ENCODE measurements at regions not wholly inside any gene's neighbourhood (a gene's known extent, or its start where the extent isn't known, plus 50 kb on each side); places are given as distances from the start of the nearest gene placed in this dataset.

- no peak overlapping the region for H3K4me3 ChIP-seq (ENCODE audit: low read depth, low read length)
- no peak overlapping the region for H3K9ac ChIP-seq (ENCODE audit: low read depth, low read length)
- H3K9me3 ChIP-seq (ENCODE audit: control insufficient read depth, insufficient read depth, low read length): no peaks in the 10 kb centered on the region
- no peaks in the 10 kb centered on the region for H3K27me3 ChIP-seq (ENCODE audit: control insufficient read depth, insufficient read depth, low read length)
- no peaks in the 10 kb centered on the region for H3K36me3 ChIP-seq (ENCODE audit: control insufficient read depth, insufficient read depth, low read length)
- no peaks in the 10 kb centered on the region for H3K4me1 ChIP-seq (ENCODE audit: control insufficient read depth, insufficient read depth, low read length)
- H3K27ac ChIP-seq (ENCODE audit: low read depth, low read length): no peak overlapping the region
Observed at GRCh38 chr1:186557147-186557777, 96.3 kb upstream of the PDC start.

GRCh38 chr1:186550832-186551231 lies 89.9 kb upstream of the PDC start:
- H3K4me3 ChIP-seq (ENCODE audit: low read depth, low read length): no peak overlapping the region
- H3K27me3 ChIP-seq (ENCODE audit: control insufficient read depth, insufficient read depth, low read length): no peaks in the 10 kb centered on the region
- H3K36me3 ChIP-seq (ENCODE audit: control insufficient read depth, insufficient read depth, low read length): no peaks in the 10 kb centered on the region
- no peaks in the 10 kb centered on the region for H3K9me3 ChIP-seq (ENCODE audit: control insufficient read depth, insufficient read depth, low read length)
- H3K4me1 ChIP-seq (ENCODE audit: control insufficient read depth, insufficient read depth, low read length): no peaks in the 10 kb centered on the region
- no peak overlapping the region for H3K9ac ChIP-seq (ENCODE audit: low read depth, low read length)
- H3K27ac ChIP-seq (ENCODE audit: low read depth, low read length): no peak overlapping the region

- H3K27ac ChIP-seq (ENCODE audit: low read depth, low read length): no peak overlapping the region
- H3K9me3 ChIP-seq (ENCODE audit: control insufficient read depth, insufficient read depth, low read length): no peaks in the 10 kb centered on the region
- H3K4me3 ChIP-seq (ENCODE audit: low read depth, low read length): no peak overlapping the region
- no peak overlapping the region for H3K9ac ChIP-seq (ENCODE audit: low read depth, low read length)
- H3K4me1 ChIP-seq (ENCODE audit: control insufficient read depth, insufficient read depth, low read length): no peaks in the 10 kb centered on the region
- H3K36me3 ChIP-seq (ENCODE audit: control insufficient read depth, insufficient read depth, low read length): no peaks in the 10 kb centered on the region
- no peaks in the 10 kb centered on the region for H3K27me3 ChIP-seq (ENCODE audit: control insufficient read depth, insufficient read depth, low read length)
Observed at GRCh38 chr1:186541003-186541402, 80.1 kb upstream of the PDC start.

GRCh38 chr1:186540521-186540920 lies 79.6 kb upstream of the PDC start:
- Histone ChIP-seq H3K9me3 (ENCODE audit: control insufficient read depth, insufficient read depth, low read length) (no peaks in the 10 kb centered on the region), H3K9ac (ENCODE audit: low read depth, low read length) (no peak overlapping the region), H3K36me3 (ENCODE audit: control insufficient read depth, insufficient read depth, low read length) (no peaks in the 10 kb centered on the region), H3K4me3 (ENCODE audit: low read depth, low read length) (no peak overlapping the region), H3K27me3 (ENCODE audit: control insufficient read depth, insufficient read depth, low read length) (no peaks in the 10 kb centered on the region), H3K4me1 (ENCODE audit: control insufficient read depth, insufficient read depth, low read length) (no peaks in the 10 kb centered on the region), H3K27ac (ENCODE audit: low read depth, low read length) (no peak overlapping the region)

- Histone ChIP-seq H3K4me3 (ENCODE audit: low read depth, low read length) (no peak overlapping the region), H3K36me3 (ENCODE audit: control insufficient read depth, insufficient read depth, low read length) (no peaks in the 10 kb centered on the region), H3K9ac (ENCODE audit: low read depth, low read length) (no peak overlapping the region), H3K4me1 (ENCODE audit: control insufficient read depth, insufficient read depth, low read length) (no peaks in the 10 kb centered on the region), H3K27ac (ENCODE audit: low read depth, low read length) (no peak overlapping the region), H3K27me3 (ENCODE audit: control insufficient read depth, insufficient read depth, low read length) (no peaks in the 10 kb centered on the region), H3K9me3 (ENCODE audit: control insufficient read depth, insufficient read depth, low read length) (no peaks in the 10 kb centered on the region)
Observed at GRCh38 chr1:186536273-186536890, 75.5 kb upstream of the PDC start.

- H3K36me3 ChIP-seq (ENCODE audit: control insufficient read depth, insufficient read depth, low read length): no peaks in the 10 kb centered on the region
- no peaks in the 10 kb centered on the region for H3K27me3 ChIP-seq (ENCODE audit: control insufficient read depth, insufficient read depth, low read length)
- H3K27ac ChIP-seq (ENCODE audit: low read depth, low read length): no peak overlapping the region
- no peaks in the 10 kb centered on the region for H3K4me1 ChIP-seq (ENCODE audit: control insufficient read depth, insufficient read depth, low read length)
- H3K9me3 ChIP-seq (ENCODE audit: control insufficient read depth, insufficient read depth, low read length): no peaks in the 10 kb centered on the region
- no peak overlapping the region for H3K4me3 ChIP-seq (ENCODE audit: low read depth, low read length)
- no peak overlapping the region for H3K9ac ChIP-seq (ENCODE audit: low read depth, low read length)
Observed at GRCh38 chr1:186535388-186536133, 74.6 kb upstream of the PDC start.

GRCh38 chr1:186534401-186534800 lies 73.5 kb upstream of the PDC start:
- no peak overlapping the region for H3K4me3 ChIP-seq (ENCODE audit: low read depth, low read length)
- no peaks in the 10 kb centered on the region for H3K9me3 ChIP-seq (ENCODE audit: control insufficient read depth, insufficient read depth, low read length)
- no peak overlapping the region for H3K27ac ChIP-seq (ENCODE audit: low read depth, low read length)
- H3K27me3 ChIP-seq (ENCODE audit: control insufficient read depth, insufficient read depth, low read length): no peaks in the 10 kb centered on the region
- no peaks in the 10 kb centered on the region for H3K36me3 ChIP-seq (ENCODE audit: control insufficient read depth, insufficient read depth, low read length)
- H3K4me1 ChIP-seq (ENCODE audit: control insufficient read depth, insufficient read depth, low read length): no peaks in the 10 kb centered on the region
- H3K9ac ChIP-seq (ENCODE audit: low read depth, low read length): no peak overlapping the region

- H3K9me3 ChIP-seq (ENCODE audit: control insufficient read depth, insufficient read depth, low read length): no peaks in the 10 kb centered on the region
- H3K27me3 ChIP-seq (ENCODE audit: control insufficient read depth, insufficient read depth, low read length): no peaks in the 10 kb centered on the region
- no peak overlapping the region for H3K27ac ChIP-seq (ENCODE audit: low read depth, low read length)
- H3K4me3 ChIP-seq (ENCODE audit: low read depth, low read length): no peak overlapping the region
- no peaks in the 10 kb centered on the region for H3K4me1 ChIP-seq (ENCODE audit: control insufficient read depth, insufficient read depth, low read length)
- H3K9ac ChIP-seq (ENCODE audit: low read depth, low read length): no peak overlapping the region
- H3K36me3 ChIP-seq (ENCODE audit: control insufficient read depth, insufficient read depth, low read length): no peaks in the 10 kb centered on the region
Observed at GRCh38 chr1:186532466-186532865, 71.6 kb upstream of the PDC start.

GRCh38 chr1:186531561-186532165 lies 70.7 kb upstream of the PDC start:
- Histone ChIP-seq H3K36me3 (ENCODE audit: control insufficient read depth, insufficient read depth, low read length) (no peaks in the 10 kb centered on the region), H3K4me3 (ENCODE audit: low read depth, low read length) (no peak overlapping the region), H3K27me3 (ENCODE audit: control insufficient read depth, insufficient read depth, low read length) (no peaks in the 10 kb centered on the region), H3K4me1 (ENCODE audit: control insufficient read depth, insufficient read depth, low read length) (no peaks in the 10 kb centered on the region), H3K9ac (ENCODE audit: low read depth, low read length) (no peak overlapping the region), H3K27ac (ENCODE audit: low read depth, low read length) (no peak overlapping the region), H3K9me3 (ENCODE audit: control insufficient read depth, insufficient read depth, low read length) (no peaks in the 10 kb centered on the region)

- H3K27me3 ChIP-seq (ENCODE audit: control insufficient read depth, insufficient read depth, low read length): no peaks in the 10 kb centered on the region
- H3K9me3 ChIP-seq (ENCODE audit: control insufficient read depth, insufficient read depth, low read length): no peaks in the 10 kb centered on the region
- no peak overlapping the region for H3K9ac ChIP-seq (ENCODE audit: low read depth, low read length)
- no peak overlapping the region for H3K4me3 ChIP-seq (ENCODE audit: low read depth, low read length)
- H3K27ac ChIP-seq (ENCODE audit: low read depth, low read length): no peak overlapping the region
- no peaks in the 10 kb centered on the region for H3K36me3 ChIP-seq (ENCODE audit: control insufficient read depth, insufficient read depth, low read length)
- H3K4me1 ChIP-seq (ENCODE audit: control insufficient read depth, insufficient read depth, low read length): no peaks in the 10 kb centered on the region
Observed at GRCh38 chr1:186530109-186530508, 69.2 kb upstream of the PDC start.

GRCh38 chr1:186519982-186520381 lies 59.1 kb upstream of the PDC start:
- no peaks in the 10 kb centered on the region for H3K4me1 ChIP-seq (ENCODE audit: control insufficient read depth, insufficient read depth, low read length)
- H3K27me3 ChIP-seq (ENCODE audit: control insufficient read depth, insufficient read depth, low read length): no peaks in the 10 kb centered on the region
- no peak overlapping the region for H3K4me3 ChIP-seq (ENCODE audit: low read depth, low read length)
- no peaks in the 10 kb centered on the region for H3K36me3 ChIP-seq (ENCODE audit: control insufficient read depth, insufficient read depth, low read length)
- H3K9ac ChIP-seq (ENCODE audit: low read depth, low read length): no peak overlapping the region
- H3K9me3 ChIP-seq (ENCODE audit: control insufficient read depth, insufficient read depth, low read length): peaks cover 6% of the 10 kb centered on the region; the same call in 1 of the 2 replicates
- no peak overlapping the region for H3K27ac ChIP-seq (ENCODE audit: low read depth, low read length)
